ENCODE measurements at regions not wholly inside any gene's neighbourhood (a gene's known extent, or its start where the extent isn't known, plus 50 kb on each side); places are given as distances from the start of the nearest gene placed in this dataset.
A peak's percentile ranks its signal among the peaks of the same experiment; 100 is the strongest.

GRCh38 chr12:89251342-89252271 is 100.7 kb downstream of the DUSP6 start:
- no peaks in the 10 kb centered on the region for H3K9me3 Mint-ChIP-seq
- no peak overlapping the region for H3K4me3 Mint-ChIP-seq
- no peaks in the 10 kb centered on the region for H3K4me1 Mint-ChIP-seq
- DNase-seq (ENCODE audit: low spot score in 2 of 2) (no peak), ATAC-seq (replicated peaks; ENCODE audit: extremely low read depth, poor library complexity, severe bottlenecking) (no peak)
- no peaks in the 10 kb centered on the region for H3K36me3 Mint-ChIP-seq (ENCODE audit: insufficient read depth)
- H3K27me3 Mint-ChIP-seq: no peaks in the 10 kb centered on the region
- H3K27ac Mint-ChIP-seq (ENCODE audit: low read depth): no peak overlapping the region

- ATAC-seq (replicated peaks; ENCODE audit: extremely low read depth, poor library complexity, severe bottlenecking): no peak
- no peak overlapping the region for H3K27ac Mint-ChIP-seq (ENCODE audit: low read depth)
- no peak for DNase-seq (ENCODE audit: low spot score in 2 of 2)
- H3K9me3 Mint-ChIP-seq: no peaks in the 10 kb centered on the region
- no peaks in the 10 kb centered on the region for H3K4me1 Mint-ChIP-seq
- H3K4me3 Mint-ChIP-seq: no peak overlapping the region
- H3K27me3 Mint-ChIP-seq: no peaks in the 10 kb centered on the region
- no peaks in the 10 kb centered on the region for H3K36me3 Mint-ChIP-seq (ENCODE audit: insufficient read depth)
These were observed 101.7 kb downstream of the DUSP6 start for GRCh38 chr12:89250636-89251035.

GRCh38 chr12:89250213-89250612 is 102.1 kb downstream of the DUSP6 start:
- Mint-ChIP-seq H3K27ac (ENCODE audit: low read depth) (no peak overlapping the region), H3K36me3 (ENCODE audit: insufficient read depth) (no peaks in the 10 kb centered on the region), H3K27me3 (no peaks in the 10 kb centered on the region), H3K9me3 (no peaks in the 10 kb centered on the region), H3K4me1 (peaks cover 3% of the 10 kb centered on the region), H3K4me3 (no peak overlapping the region)
- no peak for ATAC-seq (replicated peaks; ENCODE audit: extremely low read depth, poor library complexity, severe bottlenecking)
- no peak for DNase-seq (ENCODE audit: low spot score in 2 of 2)

GRCh38 chr12:89247967-89248366 is 104.3 kb downstream of the DUSP6 start:
- no peak for DNase-seq (ENCODE audit: low spot score in 2 of 2)
- no peak for ATAC-seq (replicated peaks; ENCODE audit: extremely low read depth, poor library complexity, severe bottlenecking)
- H3K4me1 Mint-ChIP-seq: peaks cover 22% of the 10 kb centered on the region
- no peaks in the 10 kb centered on the region for H3K9me3 Mint-ChIP-seq
- H3K27ac Mint-ChIP-seq (ENCODE audit: low read depth): no peak overlapping the region
- peaks cover 1% of the 10 kb centered on the region for H3K36me3 Mint-ChIP-seq (ENCODE audit: insufficient read depth)
- no peaks in the 10 kb centered on the region for H3K27me3 Mint-ChIP-seq
- H3K4me3 Mint-ChIP-seq: no peak overlapping the region

- no peak for DNase-seq (ENCODE audit: low spot score in 2 of 2)
- H3K4me3 Mint-ChIP-seq: no peak overlapping the region
- H3K9me3 Mint-ChIP-seq: no peaks in the 10 kb centered on the region
- H3K36me3 Mint-ChIP-seq (ENCODE audit: insufficient read depth): peaks cover 1% of the 10 kb centered on the region
- H3K4me1 Mint-ChIP-seq: peaks cover 22% of the 10 kb centered on the region
- no peaks in the 10 kb centered on the region for H3K27me3 Mint-ChIP-seq
- H3K27ac Mint-ChIP-seq (ENCODE audit: low read depth): no peak overlapping the region
- ATAC-seq (replicated peaks; ENCODE audit: extremely low read depth, poor library complexity, severe bottlenecking): no peak
These were observed 104.8 kb downstream of the DUSP6 start for GRCh38 chr12:89247541-89247942.

GRCh38 chr12:89245090-89245489 is 107.2 kb downstream of the DUSP6 start:
- DNase-seq (ENCODE audit: low spot score in 2 of 2): peak; percentile 19 to 36
- no peaks in the 10 kb centered on the region for H3K27me3 Mint-ChIP-seq
- H3K4me3 Mint-ChIP-seq: peak overlapping the region; percentile 5
- peak; percentile 95 for ATAC-seq (replicated peaks; ENCODE audit: extremely low read depth, poor library complexity, severe bottlenecking)
- no peaks in the 10 kb centered on the region for H3K9me3 Mint-ChIP-seq
- H3K4me1 Mint-ChIP-seq: peaks cover 22% of the 10 kb centered on the region
- peaks cover 1% of the 10 kb centered on the region for H3K36me3 Mint-ChIP-seq (ENCODE audit: insufficient read depth)
- no peak overlapping the region for H3K27ac Mint-ChIP-seq (ENCODE audit: low read depth)

- Mint-ChIP-seq H3K4me3 (peak overlapping the region; percentile 5), H3K9me3 (no peaks in the 10 kb centered on the region), H3K36me3 (ENCODE audit: insufficient read depth) (peaks cover 1% of the 10 kb centered on the region), H3K27ac (ENCODE audit: low read depth) (no peak overlapping the region), H3K27me3 (no peaks in the 10 kb centered on the region), H3K4me1 (peaks cover 22% of the 10 kb centered on the region)
- ATAC-seq (replicated peaks; ENCODE audit: extremely low read depth, poor library complexity, severe bottlenecking) (peak; percentile 56), DNase-seq (ENCODE audit: low spot score in 2 of 2) (no peak)
These were observed 107.8 kb downstream of the DUSP6 start for GRCh38 chr12:89244536-89244935.

- Mint-ChIP-seq H3K4me1 (peaks cover 22% of the 10 kb centered on the region), H3K27me3 (no peaks in the 10 kb centered on the region), H3K9me3 (no peaks in the 10 kb centered on the region), H3K27ac (ENCODE audit: low read depth) (no peak overlapping the region), H3K36me3 (ENCODE audit: insufficient read depth) (peaks cover 1% of the 10 kb centered on the region), H3K4me3 (no peak overlapping the region)
- ATAC-seq (replicated peaks; ENCODE audit: extremely low read depth, poor library complexity, severe bottlenecking): no peak
- DNase-seq (ENCODE audit: low spot score in 2 of 2): no peak
These were observed 108.5 kb downstream of the DUSP6 start for GRCh38 chr12:89243771-89244170.

- H3K27me3 Mint-ChIP-seq: no peaks in the 10 kb centered on the region
- no peak overlapping the region for H3K27ac Mint-ChIP-seq (ENCODE audit: low read depth)
- H3K4me1 Mint-ChIP-seq: peaks cover 40% of the 10 kb centered on the region
- H3K36me3 Mint-ChIP-seq (ENCODE audit: insufficient read depth): peaks cover 1% of the 10 kb centered on the region
- DNase-seq (ENCODE audit: low spot score in 2 of 2) (no peak), ATAC-seq (replicated peaks; ENCODE audit: extremely low read depth, poor library complexity, severe bottlenecking) (no peak)
- no peaks in the 10 kb centered on the region for H3K9me3 Mint-ChIP-seq
- no peak overlapping the region for H3K4me3 Mint-ChIP-seq
These were observed 112.8 kb downstream of the DUSP6 start for GRCh38 chr12:89239534-89239933.

- ATAC-seq (replicated peaks; ENCODE audit: extremely low read depth, poor library complexity, severe bottlenecking): no peak
- no peak for DNase-seq (ENCODE audit: low spot score in 2 of 2)
- H3K27me3 Mint-ChIP-seq: no peaks in the 10 kb centered on the region
- H3K4me3 Mint-ChIP-seq: no peak overlapping the region
- no peaks in the 10 kb centered on the region for H3K9me3 Mint-ChIP-seq
- H3K27ac Mint-ChIP-seq (ENCODE audit: low read depth): no peak overlapping the region
- H3K4me1 Mint-ChIP-seq: peaks cover 38% of the 10 kb centered on the region
- H3K36me3 Mint-ChIP-seq (ENCODE audit: insufficient read depth): peaks cover under 1% of the 10 kb centered on the region
These were observed 113.7 kb downstream of the DUSP6 start for GRCh38 chr12:89238593-89238992.

GRCh38 chr12:89237763-89238162 is 114.5 kb downstream of the DUSP6 start:
- H3K9me3 Mint-ChIP-seq: no peaks in the 10 kb centered on the region
- peaks cover 34% of the 10 kb centered on the region for H3K4me1 Mint-ChIP-seq
- no peak overlapping the region for H3K27ac Mint-ChIP-seq (ENCODE audit: low read depth)
- H3K27me3 Mint-ChIP-seq: no peaks in the 10 kb centered on the region
- H3K4me3 Mint-ChIP-seq: no peak overlapping the region
- ATAC-seq (replicated peaks; ENCODE audit: extremely low read depth, poor library complexity, severe bottlenecking): no peak
- no peak for DNase-seq (ENCODE audit: low spot score in 2 of 2)
- no peaks in the 10 kb centered on the region for H3K36me3 Mint-ChIP-seq (ENCODE audit: insufficient read depth)

- Mint-ChIP-seq H3K27ac (ENCODE audit: low read depth) (no peak overlapping the region), H3K4me1 (peaks cover 40% of the 10 kb centered on the region), H3K9me3 (no peaks in the 10 kb centered on the region), H3K4me3 (no peak overlapping the region), H3K27me3 (no peaks in the 10 kb centered on the region), H3K36me3 (ENCODE audit: insufficient read depth) (no peaks in the 10 kb centered on the region)
- DNase-seq (ENCODE audit: low spot score in 2 of 2): no peak
- ATAC-seq (replicated peaks; ENCODE audit: extremely low read depth, poor library complexity, severe bottlenecking): no peak
These were observed 115.4 kb downstream of the DUSP6 start for GRCh38 chr12:89236748-89237383.

- DNase-seq (ENCODE audit: low spot score in 2 of 2) (no peak), ATAC-seq (replicated peaks; ENCODE audit: extremely low read depth, poor library complexity, severe bottlenecking) (no peak)
- peaks cover 46% of the 10 kb centered on the region for H3K4me1 Mint-ChIP-seq
- no peak overlapping the region for H3K27ac Mint-ChIP-seq (ENCODE audit: low read depth)
- no peak overlapping the region for H3K4me3 Mint-ChIP-seq
- H3K36me3 Mint-ChIP-seq (ENCODE audit: insufficient read depth): no peaks in the 10 kb centered on the region
- H3K9me3 Mint-ChIP-seq: no peaks in the 10 kb centered on the region
- no peaks in the 10 kb centered on the region for H3K27me3 Mint-ChIP-seq
These were observed 116.1 kb downstream of the DUSP6 start for GRCh38 chr12:89236237-89236636.
